HG03442 (cell line): ENCODE measurements at regions not wholly inside any gene's neighbourhood (a gene's known extent, or its start where the extent isn't known, plus 50 kb on each side); places are given as distances from the start of the nearest gene placed in this dataset.

Experiments used
- ATAC-seq: cut with Tn5 transposase; IDR thresholded peaks from one replicate; pipeline ENCODE4 v1.9.1; 2021; ENCODE audit warnings: mild to moderate bottlenecking, moderate library complexity; ENCODE audit not compliant: unreplicated experiment

- ATAC-seq = no peak
Measured at GRCh38 chr10:112005044-112005443, 178.5 kb downstream of the GPAM start.

GRCh38 chr10:112006407-112006806 is 177.2 kb downstream of the GPAM start:
- no peak for ATAC-seq

GRCh38 chr10:112006831-112007230 is 176.7 kb downstream of the GPAM start:
- no peak for ATAC-seq

- ATAC-seq = no peak
Measured at GRCh38 chr10:112022196-112022595, 161.4 kb downstream of the GPAM start.

- no peak for ATAC-seq
Measured at GRCh38 chr10:112024079-112024478, 159.5 kb downstream of the GPAM start.

- ATAC-seq = no peak
Measured at GRCh38 chr10:112025228-112025627, 158.3 kb downstream of the GPAM start.

- no peak for ATAC-seq
Measured at GRCh38 chr10:112026438-112026837, 157.1 kb downstream of the GPAM start.

- no peak for ATAC-seq
Measured at GRCh38 chr10:112027731-112028280, 155.8 kb downstream of the GPAM start.

GRCh38 chr10:112030431-112030830 is 153.1 kb downstream of the GPAM start:
- no peak for ATAC-seq

GRCh38 chr10:112039823-112040222 is 143.7 kb downstream of the GPAM start:
- no peak for ATAC-seq

GRCh38 chr10:112040696-112041095 is 142.9 kb downstream of the GPAM start:
- ATAC-seq = no peak

- ATAC-seq = no peak
Measured at GRCh38 chr10:112045938-112046337, 137.6 kb downstream of the GPAM start.

GRCh38 chr10:112047674-112048073 is 135.9 kb downstream of the GPAM start:
- ATAC-seq = no peak

- ATAC-seq = no peak
Measured at GRCh38 chr10:112052166-112052565, 131.4 kb downstream of the GPAM start.

GRCh38 chr10:112053895-112054294 is 129.7 kb downstream of the GPAM start:
- ATAC-seq = no peak

- no peak for ATAC-seq
Measured at GRCh38 chr10:112054516-112054915, 129.0 kb downstream of the GPAM start.

- no peak for ATAC-seq
Measured at GRCh38 chr10:112057072-112057471, 126.5 kb downstream of the GPAM start.

- no peak for ATAC-seq
Measured at GRCh38 chr10:112059220-112059619, 124.3 kb downstream of the GPAM start.

GRCh38 chr10:112071596-112072133 is 111.9 kb downstream of the GPAM start:
- ATAC-seq = no peak

- no peak for ATAC-seq
Measured at GRCh38 chr10:112078003-112078402, 105.6 kb downstream of the GPAM start.

GRCh38 chr10:112080231-112080630 is 103.3 kb downstream of the GPAM start:
- ATAC-seq = no peak

GRCh38 chr10:112082120-112082519 is 101.4 kb downstream of the GPAM start:
- no peak for ATAC-seq

- no peak for ATAC-seq
Measured at GRCh38 chr10:112083472-112083871, 100.1 kb downstream of the GPAM start.
